WI38 (cell line): ENCODE measurements at regions not wholly inside any gene's neighbourhood (a gene's known extent, or its start where the extent isn't known, plus 50 kb on each side); places are given as distances from the start of the nearest gene placed in this dataset.

Experiments
- H3K4me3 ChIP-seq: 2 replicates; pipeline ENCODE4 v1.5.1; 2011; ENCODE audit warnings: low read depth, mild to moderate bottlenecking, control low read depth, low read length
- TF ChIP-seq, protein P1 (sequence below): IDR thresholded peaks from 2 replicates; pipeline ENCODE4 v1.5.1; 2012; ENCODE audit warnings: low read depth, mild to moderate bottlenecking, control low read depth, low read length

- no peak overlapping the region for H3K4me3 ChIP-seq
These were observed 189.7 kb downstream of the PALM2AKAP2 start for GRCh38 chr9:109969573-109970237.

GRCh38 chr9:109971226-109971625, 191.2 kb downstream of the PALM2AKAP2 start:
- H3K4me3 ChIP-seq: no peak overlapping the region
- TF ChIP-seq, protein P1, sequence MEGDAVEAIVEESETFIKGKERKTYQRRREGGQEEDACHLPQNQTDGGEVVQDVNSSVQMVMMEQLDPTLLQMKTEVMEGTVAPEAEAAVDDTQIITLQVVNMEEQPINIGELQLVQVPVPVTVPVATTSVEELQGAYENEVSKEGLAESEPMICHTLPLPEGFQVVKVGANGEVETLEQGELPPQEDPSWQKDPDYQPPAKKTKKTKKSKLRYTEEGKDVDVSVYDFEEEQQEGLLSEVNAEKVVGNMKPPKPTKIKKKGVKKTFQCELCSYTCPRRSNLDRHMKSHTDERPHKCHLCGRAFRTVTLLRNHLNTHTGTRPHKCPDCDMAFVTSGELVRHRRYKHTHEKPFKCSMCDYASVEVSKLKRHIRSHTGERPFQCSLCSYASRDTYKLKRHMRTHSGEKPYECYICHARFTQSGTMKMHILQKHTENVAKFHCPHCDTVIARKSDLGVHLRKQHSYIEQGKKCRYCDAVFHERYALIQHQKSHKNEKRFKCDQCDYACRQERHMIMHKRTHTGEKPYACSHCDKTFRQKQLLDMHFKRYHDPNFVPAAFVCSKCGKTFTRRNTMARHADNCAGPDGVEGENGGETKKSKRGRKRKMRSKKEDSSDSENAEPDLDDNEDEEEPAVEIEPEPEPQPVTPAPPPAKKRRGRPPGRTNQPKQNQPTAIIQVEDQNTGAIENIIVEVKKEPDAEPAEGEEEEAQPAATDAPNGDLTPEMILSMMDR: no peak

More at GRCh38 chr9:109969573-109970237, 189.7 kb downstream of the PALM2AKAP2 start:
- TF ChIP-seq, protein P1: no peak

GRCh38 chr9:109972026-109972882, 192.3 kb downstream of the PALM2AKAP2 start:
- TF ChIP-seq, protein P1: no peak
- H3K4me3 ChIP-seq: no peak overlapping the region

GRCh38 chr9:109973336-109973735, 193.3 kb downstream of the PALM2AKAP2 start:
- no peak overlapping the region for H3K4me3 ChIP-seq
- TF ChIP-seq, protein P1: no peak

DNA sequence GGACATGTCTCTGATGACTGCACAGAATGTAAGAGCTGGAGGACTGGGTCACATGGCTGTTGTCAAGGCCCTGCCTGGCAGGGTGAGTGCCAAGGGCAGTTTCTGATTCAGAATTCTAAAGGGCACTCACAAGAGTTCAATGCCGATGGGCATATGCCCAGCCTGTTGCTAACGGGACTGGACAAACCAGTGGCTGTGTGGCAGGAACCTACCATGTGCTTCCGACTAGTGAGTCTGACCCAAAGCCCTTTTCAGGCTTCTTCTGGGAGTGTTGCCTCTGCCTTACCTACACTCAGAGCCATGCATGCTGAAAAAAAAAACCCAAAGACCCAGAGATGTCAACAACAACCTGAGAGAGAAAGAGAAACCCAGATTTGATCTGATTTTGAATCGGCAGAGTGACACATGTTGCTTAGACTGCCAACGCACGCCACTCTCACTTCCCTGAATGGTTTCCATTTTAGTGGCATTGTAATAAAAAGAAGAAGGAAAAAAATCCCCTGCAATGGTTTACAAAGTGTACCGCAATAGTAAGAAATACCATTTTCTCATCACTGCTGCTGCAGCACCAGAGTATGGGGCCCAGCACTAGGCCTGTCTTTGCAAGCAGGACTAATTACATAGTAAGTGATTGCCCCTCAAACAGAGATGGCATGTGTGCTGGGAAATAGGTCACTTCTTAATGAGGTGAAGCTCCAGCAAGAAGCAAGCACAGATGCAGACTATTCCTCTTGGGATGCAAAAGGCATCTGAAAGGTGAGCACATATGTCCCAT, 194.3 kb downstream of the PALM2AKAP2 start:
- TF ChIP-seq, protein P1: no peak

GRCh38 chr9:109974918-109975276, 194.9 kb downstream of the PALM2AKAP2 start:
- no peak overlapping the region for H3K4me3 ChIP-seq
- TF ChIP-seq, protein P1: no peak

More for the DNA sequence above, 194.3 kb downstream of the PALM2AKAP2 start:
- no peak overlapping the region for H3K4me3 ChIP-seq
